H1 (cell line): ENCODE measurements at regions not wholly inside any gene's neighbourhood (a gene's known extent, or its start where the extent isn't known, plus 50 kb on each side); places are given as distances from the start of the nearest gene placed in this dataset.

Experiments used
- CTCF ChIA-PET: fragments of 300-600 bp; sonication (Branson Sonifier 250); formaldehyde crosslinking; loops from one replicate; lab custom pipeline; 2021; ENCODE audit not compliant: partially characterized antibody; lab: Charles Lee
- POLR2A ChIA-PET: fragments of 300-600 bp; sonication (Branson Sonifier 250); formaldehyde crosslinking; loops from one replicate; lab custom pipeline; 2021; ENCODE audit warnings: inconsistent platforms; ENCODE audit not compliant: partially characterized antibody; lab: Charles Lee
- DNase-seq, 2 experiments: peaks; one replicate each; pipeline versions ENCODE4 v3.0.0 to v3.0.0-alpha.2; 2010 to 2022; ENCODE audit warnings: low spot score in 2 of 2, low read depth in 1 of 2, mixed read lengths in 1 of 2
- FAIRE-seq: peaks from 2 replicates; lab custom pipeline; 2011; peaks lifted over from hg19 to GRCh38; lab: Jason Lieb, UNC
- H2AFZ ChIP-seq: 2 replicates; pipeline ENCODE4 v1.8.1; 2012; ENCODE audit warnings: low read length, inconsistent platforms
- H2AK5ac ChIP-seq: 2 replicates; pipeline ENCODE4 v1.6.1; 2013; ENCODE audit warnings: low read depth, low read length
- H2BK120ac ChIP-seq: replicated peaks from 2 replicates; pipeline ENCODE3; 2013; ENCODE audit warnings: low read depth, low read length, inconsistent platforms
- H2BK12ac ChIP-seq: 2 replicates; pipeline ENCODE4 v1.6.1; 2013; ENCODE audit warnings: low read depth, low read length
- H2BK15ac ChIP-seq: 2 replicates; pipeline ENCODE4 v1.6.1; 2013; ENCODE audit warnings: low read length
- H2BK20ac ChIP-seq: 2 replicates; pipeline ENCODE4 v1.6.1; 2013; ENCODE audit warnings: low read length
- H2BK5ac ChIP-seq: 2 replicates; pipeline ENCODE4 v1.6.1; 2013; ENCODE audit warnings: low read depth, low read length
- H3K14ac ChIP-seq: 2 replicates; pipeline ENCODE4 v1.6.1; 2013; ENCODE audit warnings: inconsistent platforms; ENCODE audit not compliant: insufficient read length
- H3K18ac ChIP-seq: 2 replicates; pipeline ENCODE4 v1.6.1; 2013; ENCODE audit warnings: low read length; ENCODE audit errors: extremely low read depth
- H3K23ac ChIP-seq: 2 replicates; pipeline ENCODE4 v1.6.1; 2013; ENCODE audit warnings: inconsistent platforms; ENCODE audit not compliant: insufficient read length
- H3K23me2 ChIP-seq: 2 replicates; pipeline ENCODE4 v1.6.1; 2013; ENCODE audit warnings: low read depth, low read length
- H3K27ac ChIP-seq: 2 replicates; pipeline ENCODE4 v1.6.1; 2011; ENCODE audit warnings: low read depth, low read length, inconsistent platforms
- H3K27me3 ChIP-seq, 4 experiments: replicated peaks in 1 of 4; 1 replicate in 1 of 4; 2 replicates in 3 of 4; pipeline versions ENCODE4 v1.6.1 to v1.8.1; 2011 to 2013; ENCODE audit warnings: low read length in 3 of 4, mild to moderate bottlenecking in 3 of 4, inconsistent platforms in 2 of 4, mixed read lengths in 2 of 4, moderate library complexity in 1 of 4; ENCODE audit not compliant: control insufficient read depth in 3 of 4, insufficient read depth in 3 of 4; ENCODE audit errors: extremely low read depth in 1 of 4
- H3K36me3 ChIP-seq, 4 experiments: 2 replicates each; pipeline versions ENCODE4 v1.6.1 to v1.8.1; 2011 to 2013; ENCODE audit warnings: mild to moderate bottlenecking in 4 of 4, low read length in 3 of 4, moderate library complexity in 2 of 4, control low read depth in 1 of 4, inconsistent platforms in 1 of 4; ENCODE audit not compliant: insufficient read depth in 4 of 4, control insufficient read depth in 2 of 4
- H3K4ac ChIP-seq: replicated peaks from 2 replicates; pipeline ENCODE3; 2013; ENCODE audit warnings: low read length, low read depth, mixed read lengths, inconsistent platforms; ENCODE audit not compliant: insufficient read length
- H3K4me1 ChIP-seq, 4 experiments: replicated peaks in 1 of 4; 1 replicate in 1 of 4; 2 replicates in 3 of 4; pipeline versions ENCODE4 v1.6.1 to v1.8.1; 2011 to 2013; ENCODE audit warnings: low read length in 3 of 4, inconsistent platforms in 2 of 4, mixed read lengths in 1 of 4; ENCODE audit not compliant: insufficient read depth in 4 of 4, control insufficient read depth in 3 of 4
- H3K4me2 ChIP-seq, 2 experiments: 2 replicates each; pipeline versions ENCODE4 v1.6.1 to v1.8.1; 2011 to 2013; ENCODE audit warnings: low read depth in 2 of 2, low read length in 2 of 2, control low read depth in 1 of 2, inconsistent platforms in 1 of 2, mild to moderate bottlenecking in 1 of 2; ENCODE audit not compliant: insufficient read depth in 1 of 2
- H3K4me3 ChIP-seq, 4 experiments: fragments of 200-600, 300-600 bp in 1 of 4; sonication (generic), shearing (Covaris generic), sonication (Bioruptor Twin) in 1 of 4; 2 replicates each; pipeline versions ENCODE4 v1.5.1 to v1.8.1; 2011 to 2016; ENCODE audit warnings: low read length in 4 of 4, low read depth in 3 of 4, control low read depth in 2 of 4, inconsistent platforms in 2 of 4, mild to moderate bottlenecking in 2 of 4, mixed read lengths in 1 of 4, moderate library complexity in 1 of 4; ENCODE audit not compliant: insufficient read depth in 2 of 4; ENCODE audit errors: extremely low read depth in 1 of 4
- H3K56ac ChIP-seq: replicated peaks from 2 replicates; pipeline ENCODE3; 2013; ENCODE audit warnings: low read depth, mild to moderate bottlenecking, mixed read lengths, low read length, inconsistent platforms; ENCODE audit not compliant: insufficient read length
- H3K79me1 ChIP-seq: 2 replicates; pipeline ENCODE4 v1.6.1; 2013; ENCODE audit warnings: low read depth, low read length, control low read depth
- H3K79me2 ChIP-seq, 2 experiments: 2 replicates each; pipeline versions ENCODE4 v1.6.1 to v1.8.1; 2012 to 2013; ENCODE audit warnings: low read length in 2 of 2, mild to moderate bottlenecking in 2 of 2, inconsistent platforms in 1 of 2; ENCODE audit not compliant: insufficient read depth in 2 of 2, control insufficient read depth in 1 of 2
- H3K9ac ChIP-seq, 4 experiments: replicated peaks in 1 of 4; 1 replicate in 1 of 4; 2 replicates in 3 of 4; pipeline versions ENCODE4 v1.6.1 to v1.8.1; 2011 to 2013; ENCODE audit warnings: low read depth in 3 of 4, low read length in 3 of 4, control low read depth in 2 of 4, mild to moderate bottlenecking in 2 of 4, moderate library complexity in 2 of 4, inconsistent platforms in 1 of 4; ENCODE audit errors: extremely low read depth in 1 of 4
- H3K9me3 ChIP-seq, 2 experiments: 2 replicates each; pipeline versions ENCODE4 v1.6.1 to v1.8.1; 2012 to 2013; ENCODE audit warnings: mild to moderate bottlenecking in 2 of 2, moderate library complexity in 2 of 2, control low read depth in 1 of 2, inconsistent platforms in 1 of 2, low read depth in 1 of 2, low read length in 1 of 2, mixed read lengths in 1 of 2; ENCODE audit not compliant: insufficient read depth in 2 of 2
- H4K20me1 ChIP-seq, 2 experiments: replicated peaks in 1 of 2; 2 replicates each; pipeline versions ENCODE3 to v1.8.1; 2011 to 2013; ENCODE audit warnings: inconsistent platforms in 2 of 2, low read length in 2 of 2, mild to moderate bottlenecking in 1 of 2; ENCODE audit not compliant: insufficient read depth in 2 of 2, control insufficient read depth in 1 of 2
- H4K5ac ChIP-seq: 2 replicates; pipeline ENCODE4 v1.6.1; 2013; ENCODE audit warnings: low read length, low read depth, mixed read lengths, inconsistent platforms; ENCODE audit not compliant: insufficient read length
- H4K8ac ChIP-seq: 2 replicates; pipeline ENCODE4 v1.8.0; 2013; ENCODE audit warnings: mild to moderate bottlenecking, moderate library complexity, low read length, inconsistent platforms; ENCODE audit not compliant: insufficient read depth; ENCODE audit errors: extremely low read depth
- H4K91ac ChIP-seq: replicated peaks from 2 replicates; pipeline ENCODE3; 2013; ENCODE audit warnings: low read length, mixed read lengths, inconsistent platforms; ENCODE audit not compliant: insufficient read length
- WGBS, 2 experiments: shearing (Covaris generic) in 1 of 2; methylation state at CpG; one replicate each; pipeline versions ENCODE4 v1.1.6 to v1.1.7; 2013 to 2015; ENCODE audit warnings: low lambda C conversion rate in 2 of 2, mixed read lengths in 2 of 2, inconsistent platforms in 1 of 2, low coverage in 1 of 2, missing lambda C conversion rate in 1 of 2; ENCODE audit not compliant: insufficient replicate concordance in 2 of 2, insufficient coverage in 1 of 2, insufficient read length in 1 of 2; ENCODE audit errors: extremely low coverage in 1 of 2, missing lambda C conversion rate in 1 of 2; 5-methylcytosine and 5-hydroxymethylcytosine counted together
- TF ChIP-seq, protein P1 (sequence below), 3 experiments: IDR thresholded peaks; 1 replicate in 2 of 3; 2 replicates in 1 of 3; pipeline versions ENCODE4 v1.5.1 to v1.6.1; 2011; ENCODE audit warnings: low read length in 3 of 3, mild to moderate bottlenecking in 3 of 3, inconsistent platforms in 2 of 3, low read depth in 1 of 3, moderate library complexity in 1 of 3; ENCODE audit not compliant: insufficient read depth in 1 of 3; ENCODE audit errors: control extremely low read depth in 1 of 3

DNA sequence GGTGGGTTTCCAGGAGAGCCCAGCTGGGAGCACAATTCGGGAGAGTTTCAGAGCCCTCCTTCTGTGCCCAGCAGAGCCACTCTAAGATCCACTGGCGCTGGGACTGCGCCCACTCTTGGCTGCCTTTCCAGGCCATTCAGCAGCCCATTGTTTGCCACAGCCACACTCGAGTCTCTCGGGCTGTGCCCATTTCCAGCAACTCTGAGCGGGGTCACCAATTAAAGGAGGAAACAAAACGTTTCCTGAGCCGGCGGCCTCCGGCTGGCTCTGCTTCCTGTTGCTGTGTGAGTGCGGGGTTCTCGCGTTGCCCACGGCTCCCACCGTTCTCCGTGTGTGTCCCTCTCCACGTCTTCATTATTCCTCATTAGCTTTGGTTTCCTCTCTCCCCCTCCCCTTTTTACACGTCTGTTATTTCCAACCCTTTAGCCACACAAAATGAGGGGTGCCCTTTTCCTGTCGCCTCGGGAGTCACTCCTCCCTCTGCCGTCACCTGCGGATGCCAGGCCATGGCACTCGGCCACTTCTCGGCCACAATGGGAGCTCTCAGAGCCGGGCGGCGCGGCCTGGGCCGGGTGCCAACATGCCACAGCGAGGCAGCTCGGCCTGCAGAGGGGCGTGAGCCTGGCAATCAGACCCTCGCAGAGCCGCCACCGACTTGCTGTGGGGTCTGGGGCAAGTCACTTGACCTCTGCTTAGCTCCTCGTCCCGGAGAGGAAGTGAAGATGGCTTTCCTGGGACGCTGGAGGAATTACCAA, 94.3 kb upstream of the NKX2-2 start:
- Histone ChIP-seq H3K56ac (no peak overlapping the region), H3K23me2 (no peaks in the 10 kb centered on the region), H2BK20ac (no peak overlapping the region), H3K4me3 (no peak overlapping the region), H2AK5ac (no peak overlapping the region), H3K9me3 (no peaks in the 10 kb centered on the region), H2BK120ac (no peak overlapping the region), H3K4me2 (no peak overlapping the region), H2BK12ac (no peak overlapping the region), H3K27ac (no peak overlapping the region), H3K4ac (no peak overlapping the region), H4K8ac (peak overlapping the region; percentile 74; the same call in 1 of the 2 replicates), H4K5ac (no peak overlapping the region), H3K36me3 (no peaks in the 10 kb centered on the region), H3K14ac (no peak overlapping the region), H3K27me3 (peaks cover 0 to 3% (median 0%) of the 10 kb centered on the region in 4 experiments; a peak in 2 of 7 replicates), H4K20me1 (no peaks in the 10 kb centered on the region), H3K4me1 (no peaks in the 10 kb centered on the region), H2AFZ (no peak overlapping the region; the same call in 1 of the 2 replicates), H3K79me2 (no peaks in the 10 kb centered on the region), H4K91ac (no peak overlapping the region), H3K9ac (no peak overlapping the region), H3K79me1 (no peaks in the 10 kb centered on the region), H3K18ac (no peak overlapping the region), H2BK5ac (no peak overlapping the region), H2BK15ac (no peak overlapping the region), H3K23ac (no peak overlapping the region)
- WGBS, 2 experiments: 90% methylated on average over 38 of the region's 38 CpGs; no CpG with 5 or more reads in 1 of the 2 experiments
- CTCF ChIA-PET: interaction anchor here (0.7 to 2.1 kb wide), 4 partner anchors 8 to 818 kb away, joined by 3 to 5 read pairs (median 3); no protein-coding TSS in a partner anchor
- TF ChIP-seq, protein P1, sequence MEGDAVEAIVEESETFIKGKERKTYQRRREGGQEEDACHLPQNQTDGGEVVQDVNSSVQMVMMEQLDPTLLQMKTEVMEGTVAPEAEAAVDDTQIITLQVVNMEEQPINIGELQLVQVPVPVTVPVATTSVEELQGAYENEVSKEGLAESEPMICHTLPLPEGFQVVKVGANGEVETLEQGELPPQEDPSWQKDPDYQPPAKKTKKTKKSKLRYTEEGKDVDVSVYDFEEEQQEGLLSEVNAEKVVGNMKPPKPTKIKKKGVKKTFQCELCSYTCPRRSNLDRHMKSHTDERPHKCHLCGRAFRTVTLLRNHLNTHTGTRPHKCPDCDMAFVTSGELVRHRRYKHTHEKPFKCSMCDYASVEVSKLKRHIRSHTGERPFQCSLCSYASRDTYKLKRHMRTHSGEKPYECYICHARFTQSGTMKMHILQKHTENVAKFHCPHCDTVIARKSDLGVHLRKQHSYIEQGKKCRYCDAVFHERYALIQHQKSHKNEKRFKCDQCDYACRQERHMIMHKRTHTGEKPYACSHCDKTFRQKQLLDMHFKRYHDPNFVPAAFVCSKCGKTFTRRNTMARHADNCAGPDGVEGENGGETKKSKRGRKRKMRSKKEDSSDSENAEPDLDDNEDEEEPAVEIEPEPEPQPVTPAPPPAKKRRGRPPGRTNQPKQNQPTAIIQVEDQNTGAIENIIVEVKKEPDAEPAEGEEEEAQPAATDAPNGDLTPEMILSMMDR (IDR thresholded peaks at IDR 0.05; ENCODE audit: control extremely low read depth in 1 of 3, insufficient read depth in 1 of 3, low read depth in 1 of 3, low read length in 3 of 3): no peak
- POLR2A ChIA-PET: no interaction called here
- FAIRE-seq (no peak), DNase-seq (no peak)
